ENCODE measurements at regions not wholly inside any gene's neighbourhood (a gene's known extent, or its start where the extent isn't known, plus 50 kb on each side); places are given as distances from the start of the nearest gene placed in this dataset.

- no peak for ATAC-seq
- no peak for TF ChIP-seq ZFP3 (CRISPR knock-in tag; IDR thresholded peaks at IDR 0.05)
- no peak for TF ChIP-seq TOX (CRISPR knock-in tag; IDR thresholded peaks at IDR 0.05; ENCODE audit: borderline replicate concordance)
- no peak for TF ChIP-seq ARNTL (CRISPR knock-in tag; IDR thresholded peaks at IDR 0.05; ENCODE audit: borderline replicate concordance, low read depth)
- TF ChIP-seq, protein P1, sequence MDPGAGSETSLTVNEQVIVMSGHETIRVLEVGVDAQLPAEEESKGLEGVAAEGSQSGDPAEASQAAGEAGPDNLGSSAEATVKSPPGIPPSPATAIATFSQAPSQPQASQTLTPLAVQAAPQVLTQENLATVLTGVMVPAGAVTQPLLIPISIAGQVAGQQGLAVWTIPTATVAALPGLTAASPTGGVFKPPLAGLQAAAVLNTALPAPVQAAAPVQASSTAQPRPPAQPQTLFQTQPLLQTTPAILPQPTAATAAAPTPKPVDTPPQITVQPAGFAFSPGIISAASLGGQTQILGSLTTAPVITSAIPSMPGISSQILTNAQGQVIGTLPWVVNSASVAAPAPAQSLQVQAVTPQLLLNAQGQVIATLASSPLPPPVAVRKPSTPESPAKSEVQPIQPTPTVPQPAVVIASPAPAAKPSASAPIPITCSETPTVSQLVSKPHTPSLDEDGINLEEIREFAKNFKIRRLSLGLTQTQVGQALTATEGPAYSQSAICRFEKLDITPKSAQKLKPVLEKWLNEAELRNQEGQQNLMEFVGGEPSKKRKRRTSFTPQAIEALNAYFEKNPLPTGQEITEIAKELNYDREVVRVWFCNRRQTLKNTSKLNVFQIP (CRISPR knock-in tag; IDR thresholded peaks at IDR 0.05; ENCODE audit: borderline replicate concordance, low read depth) = no peak
- no peak for TF ChIP-seq ZNF565 (CRISPR knock-in tag; conservative IDR thresholded peaks at IDR 0.05; ENCODE audit: low read depth)
- TF ChIP-seq, protein P2, sequence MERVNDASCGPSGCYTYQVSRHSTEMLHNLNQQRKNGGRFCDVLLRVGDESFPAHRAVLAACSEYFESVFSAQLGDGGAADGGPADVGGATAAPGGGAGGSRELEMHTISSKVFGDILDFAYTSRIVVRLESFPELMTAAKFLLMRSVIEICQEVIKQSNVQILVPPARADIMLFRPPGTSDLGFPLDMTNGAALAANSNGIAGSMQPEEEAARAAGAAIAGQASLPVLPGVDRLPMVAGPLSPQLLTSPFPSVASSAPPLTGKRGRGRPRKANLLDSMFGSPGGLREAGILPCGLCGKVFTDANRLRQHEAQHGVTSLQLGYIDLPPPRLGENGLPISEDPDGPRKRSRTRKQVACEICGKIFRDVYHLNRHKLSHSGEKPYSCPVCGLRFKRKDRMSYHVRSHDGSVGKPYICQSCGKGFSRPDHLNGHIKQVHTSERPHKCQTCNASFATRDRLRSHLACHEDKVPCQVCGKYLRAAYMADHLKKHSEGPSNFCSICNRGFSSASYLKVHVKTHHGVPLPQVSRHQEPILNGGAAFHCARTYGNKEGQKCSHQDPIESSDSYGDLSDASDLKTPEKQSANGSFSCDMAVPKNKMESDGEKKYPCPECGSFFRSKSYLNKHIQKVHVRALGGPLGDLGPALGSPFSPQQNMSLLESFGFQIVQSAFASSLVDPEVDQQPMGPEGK (CRISPR knock-in tag; IDR thresholded peaks at IDR 0.05; ENCODE audit: borderline replicate concordance) = no peak
- TF ChIP-seq ZFP30 (CRISPR knock-in tag; IDR thresholded peaks at IDR 0.05) = no peak
- TF ChIP-seq RARB (CRISPR knock-in tag; IDR thresholded peaks at IDR 0.05) = no peak
- TF ChIP-seq CREB5 (CRISPR knock-in tag; IDR thresholded peaks at IDR 0.05; ENCODE audit: low read depth) = no peak
- TF ChIP-seq OSR1 (CRISPR knock-in tag; IDR thresholded peaks at IDR 0.05) = no peak
- no peak for TF ChIP-seq CSDC2 (CRISPR knock-in tag; IDR thresholded peaks at IDR 0.05)
- no peak for TF ChIP-seq ZC3H10 (CRISPR knock-in tag; IDR thresholded peaks at IDR 0.05)
- TF ChIP-seq ZNF8 (CRISPR knock-in tag; IDR thresholded peaks at IDR 0.05) = no peak
- no peak for TF ChIP-seq GLIS3 (CRISPR knock-in tag; IDR thresholded peaks at IDR 0.05)
- TF ChIP-seq BACH2 (CRISPR knock-in tag; IDR thresholded peaks at IDR 0.05; ENCODE audit: borderline replicate concordance) = no peak
- TF ChIP-seq SNAI2 (CRISPR knock-in tag; IDR thresholded peaks at IDR 0.05) = no peak
- TF ChIP-seq ZNF70 (CRISPR knock-in tag; IDR thresholded peaks at IDR 0.05) = no peak
- no peak for TF ChIP-seq PPARA (CRISPR knock-in tag; IDR thresholded peaks at IDR 0.05; ENCODE audit: borderline replicate concordance)
- TF ChIP-seq ISL1 (CRISPR knock-in tag; IDR thresholded peaks at IDR 0.05) = no peak
Measured at GRCh38 chr4:138709859-138710258, 305.7 kb upstream of the NOCT start.

- TF ChIP-seq TCF4 (CRISPR knock-in tag; IDR thresholded peaks at IDR 0.05; ENCODE audit: borderline replicate concordance) (no peak), CSDC2 (CRISPR knock-in tag; IDR thresholded peaks at IDR 0.05) (no peak), ZNF8 (CRISPR knock-in tag; IDR thresholded peaks at IDR 0.05) (no peak), TSHZ2 (CRISPR knock-in tag; IDR thresholded peaks at IDR 0.05) (no peak), ESRRG (CRISPR knock-in tag; IDR thresholded peaks at IDR 0.05) (no peak), TOX (CRISPR knock-in tag; IDR thresholded peaks at IDR 0.05; ENCODE audit: borderline replicate concordance) (no peak), ZNF70 (CRISPR knock-in tag; IDR thresholded peaks at IDR 0.05) (no peak), PPARA (CRISPR knock-in tag; IDR thresholded peaks at IDR 0.05; ENCODE audit: borderline replicate concordance) (no peak), BACH2 (CRISPR knock-in tag; IDR thresholded peaks at IDR 0.05; ENCODE audit: borderline replicate concordance) (no peak), ZNF565 (CRISPR knock-in tag; conservative IDR thresholded peaks at IDR 0.05; ENCODE audit: low read depth) (no peak), ARNTL (CRISPR knock-in tag; IDR thresholded peaks at IDR 0.05; ENCODE audit: borderline replicate concordance, low read depth) (no peak), ZFP30 (CRISPR knock-in tag; IDR thresholded peaks at IDR 0.05) (no peak), OSR1 (CRISPR knock-in tag; IDR thresholded peaks at IDR 0.05) (no peak), GLIS3 (CRISPR knock-in tag; IDR thresholded peaks at IDR 0.05) (no peak)
- TF ChIP-seq, protein P1 (CRISPR knock-in tag; IDR thresholded peaks at IDR 0.05; ENCODE audit: borderline replicate concordance, low read depth) = no peak
- TF ChIP-seq, protein P2 (CRISPR knock-in tag; IDR thresholded peaks at IDR 0.05; ENCODE audit: borderline replicate concordance) = no peak
- TF ChIP-seq, protein P3, sequence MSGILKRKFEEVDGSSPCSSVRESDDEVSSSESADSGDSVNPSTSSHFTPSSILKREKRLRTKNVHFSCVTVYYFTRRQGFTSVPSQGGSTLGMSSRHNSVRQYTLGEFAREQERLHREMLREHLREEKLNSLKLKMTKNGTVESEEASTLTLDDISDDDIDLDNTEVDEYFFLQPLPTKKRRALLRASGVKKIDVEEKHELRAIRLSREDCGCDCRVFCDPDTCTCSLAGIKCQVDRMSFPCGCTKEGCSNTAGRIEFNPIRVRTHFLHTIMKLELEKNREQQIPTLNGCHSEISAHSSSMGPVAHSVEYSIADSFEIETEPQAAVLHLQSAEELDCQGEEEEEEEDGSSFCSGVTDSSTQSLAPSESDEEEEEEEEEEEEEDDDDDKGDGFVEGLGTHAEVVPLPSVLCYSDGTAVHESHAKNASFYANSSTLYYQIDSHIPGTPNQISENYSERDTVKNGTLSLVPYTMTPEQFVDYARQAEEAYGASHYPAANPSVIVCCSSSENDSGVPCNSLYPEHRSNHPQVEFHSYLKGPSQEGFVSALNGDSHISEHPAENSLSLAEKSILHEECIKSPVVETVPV (CRISPR knock-in tag; IDR thresholded peaks at IDR 0.05) = no peak
- no peak for ATAC-seq
Measured at GRCh38 chr4:138707746-138708677, 307.6 kb upstream of the NOCT start.

Measured in SK-N-SH treated with all-trans-retinoic acid at 6 μM for 48 hours (cell line).